ENCODE measurements at regions not wholly inside any gene's neighbourhood (a gene's known extent, or its start where the extent isn't known, plus 50 kb on each side); places are given as distances from the start of the nearest gene placed in this dataset.

DNA sequence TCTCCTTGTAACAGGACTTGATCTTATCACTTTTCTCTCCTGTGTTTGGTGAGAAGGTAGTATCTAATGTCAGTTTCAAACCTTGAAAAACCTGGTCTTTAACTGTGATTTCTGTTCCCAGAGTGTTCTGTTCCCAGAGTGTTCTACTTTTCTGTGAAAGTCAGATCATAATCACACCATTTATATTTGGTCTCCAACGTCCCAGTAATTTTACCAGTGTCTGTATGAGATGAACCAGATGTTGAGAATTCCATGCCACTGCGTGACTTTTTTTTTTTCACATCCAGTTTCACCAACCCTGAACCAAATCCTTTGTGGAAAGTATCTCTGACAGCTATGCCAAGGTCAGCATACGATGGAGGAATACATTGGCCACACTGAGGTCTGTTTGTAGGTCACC is 365.2 kb downstream of the USP25 start:
- Histone ChIP-seq H3K27ac (ENCODE audit: low read length) (no peak overlapping the region), H3K4me3 (ENCODE audit: low read length) (no peak overlapping the region), H3K27me3 (ENCODE audit: insufficient read depth, low read length) (no peaks in the 10 kb centered on the region), H3K9ac (ENCODE audit: low read depth, low read length) (no peak overlapping the region), H3K36me3 (ENCODE audit: insufficient read depth, low read depth, low read length) (no peaks in the 10 kb centered on the region), H3K4me1 (ENCODE audit: insufficient read depth, low read length) (no peaks in the 10 kb centered on the region), H3K9me3 (ENCODE audit: insufficient read depth, low read depth, low read length) (no peaks in the 10 kb centered on the region)

DNA sequence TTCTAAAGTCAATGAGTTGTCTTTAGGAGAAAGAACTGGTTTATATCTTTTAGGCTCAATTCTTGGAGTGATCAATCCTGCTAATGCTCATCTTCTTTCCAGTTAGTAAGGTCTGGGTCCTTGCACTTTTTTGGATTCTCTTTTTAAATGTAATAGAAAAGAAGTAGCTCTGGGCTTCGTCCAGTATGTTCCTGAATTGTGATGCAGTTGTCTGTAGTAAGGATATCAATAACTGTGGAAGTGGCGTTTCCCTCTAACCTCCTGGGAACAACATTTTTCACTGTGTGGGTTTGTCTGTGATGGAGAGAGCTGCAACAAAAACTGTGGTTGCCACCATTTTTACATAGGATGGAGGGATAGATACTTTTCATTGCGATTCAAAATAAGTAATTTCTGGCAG is 367.2 kb downstream of the USP25 start:
- H3K36me3 ChIP-seq (ENCODE audit: insufficient read depth, low read depth, low read length) = no peaks in the 10 kb centered on the region
- no peak overlapping the region for H3K27ac ChIP-seq (ENCODE audit: low read length)
- H3K9ac ChIP-seq (ENCODE audit: low read depth, low read length) = no peak overlapping the region
- no peaks in the 10 kb centered on the region for H3K9me3 ChIP-seq (ENCODE audit: insufficient read depth, low read depth, low read length)
- H3K4me1 ChIP-seq (ENCODE audit: insufficient read depth, low read length) = no peaks in the 10 kb centered on the region
- H3K4me3 ChIP-seq (ENCODE audit: low read length) = no peak overlapping the region
- no peaks in the 10 kb centered on the region for H3K27me3 ChIP-seq (ENCODE audit: insufficient read depth, low read length)

DNA sequence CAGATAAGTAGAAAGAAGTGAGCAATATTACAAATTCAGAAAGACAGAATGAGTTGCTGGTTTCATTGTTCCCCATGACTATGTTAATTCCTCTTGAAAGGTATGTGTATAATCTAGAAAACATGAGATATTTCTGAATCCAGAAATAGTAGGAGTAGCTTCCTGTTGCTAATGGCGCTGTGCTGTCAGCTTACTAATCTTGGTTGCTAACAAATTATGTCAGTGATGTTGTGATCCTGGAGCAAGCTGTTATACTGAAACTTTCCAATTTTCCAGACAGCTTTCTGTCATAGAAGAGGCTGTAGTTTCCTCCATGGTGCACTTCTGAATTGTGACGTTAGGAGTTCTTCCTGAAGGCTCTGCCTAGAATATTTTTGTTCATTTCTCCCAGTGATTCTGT is 372.3 kb downstream of the USP25 start:
- H3K27me3 ChIP-seq (ENCODE audit: insufficient read depth, low read length) = no peaks in the 10 kb centered on the region
- no peaks in the 10 kb centered on the region for H3K36me3 ChIP-seq (ENCODE audit: insufficient read depth, low read depth, low read length)
- H3K4me3 ChIP-seq (ENCODE audit: low read length) = no peak overlapping the region
- no peaks in the 10 kb centered on the region for H3K9me3 ChIP-seq (ENCODE audit: insufficient read depth, low read depth, low read length)
- H3K4me1 ChIP-seq (ENCODE audit: insufficient read depth, low read length) = no peaks in the 10 kb centered on the region
- H3K27ac ChIP-seq (ENCODE audit: low read length) = no peak overlapping the region
- H3K9ac ChIP-seq (ENCODE audit: low read depth, low read length) = no peak overlapping the region

DNA sequence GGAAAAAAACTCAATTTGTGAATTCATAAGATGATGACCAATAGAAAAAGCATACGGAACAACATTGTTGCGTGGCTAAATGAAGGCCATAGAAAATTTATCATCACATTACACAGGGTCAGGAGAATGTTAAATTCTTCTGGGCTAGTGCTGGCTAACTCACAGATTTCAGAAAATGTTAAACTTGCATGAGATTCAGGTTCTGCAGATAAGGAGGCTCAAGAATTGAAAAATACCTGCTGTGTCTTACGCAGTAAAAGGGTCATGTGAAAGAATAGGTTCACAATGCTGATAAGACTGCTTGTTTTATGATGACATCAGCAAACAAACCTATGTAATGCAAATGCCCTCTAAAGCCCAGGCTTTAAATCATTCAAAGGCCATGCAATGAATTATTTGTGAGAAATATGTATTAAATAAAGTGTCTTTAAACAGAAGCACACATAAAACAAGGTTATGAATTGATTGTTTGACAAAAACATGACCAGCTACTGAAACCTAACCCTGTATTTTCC is 378.8 kb downstream of the USP25 start:
- Histone ChIP-seq H3K27me3 (ENCODE audit: insufficient read depth, low read length) (no peaks in the 10 kb centered on the region), H3K9me3 (ENCODE audit: insufficient read depth, low read depth, low read length) (0 out of 2 replicates have a peak, but pooled peaks cover under 1% of the 10 kb centered on the region), H3K36me3 (ENCODE audit: insufficient read depth, low read depth, low read length) (no peaks in the 10 kb centered on the region), H3K9ac (ENCODE audit: low read depth, low read length) (no peak overlapping the region), H3K27ac (ENCODE audit: low read length) (no peak overlapping the region), H3K4me1 (ENCODE audit: insufficient read depth, low read length) (no peaks in the 10 kb centered on the region), H3K4me3 (ENCODE audit: low read length) (no peak overlapping the region)

DNA sequence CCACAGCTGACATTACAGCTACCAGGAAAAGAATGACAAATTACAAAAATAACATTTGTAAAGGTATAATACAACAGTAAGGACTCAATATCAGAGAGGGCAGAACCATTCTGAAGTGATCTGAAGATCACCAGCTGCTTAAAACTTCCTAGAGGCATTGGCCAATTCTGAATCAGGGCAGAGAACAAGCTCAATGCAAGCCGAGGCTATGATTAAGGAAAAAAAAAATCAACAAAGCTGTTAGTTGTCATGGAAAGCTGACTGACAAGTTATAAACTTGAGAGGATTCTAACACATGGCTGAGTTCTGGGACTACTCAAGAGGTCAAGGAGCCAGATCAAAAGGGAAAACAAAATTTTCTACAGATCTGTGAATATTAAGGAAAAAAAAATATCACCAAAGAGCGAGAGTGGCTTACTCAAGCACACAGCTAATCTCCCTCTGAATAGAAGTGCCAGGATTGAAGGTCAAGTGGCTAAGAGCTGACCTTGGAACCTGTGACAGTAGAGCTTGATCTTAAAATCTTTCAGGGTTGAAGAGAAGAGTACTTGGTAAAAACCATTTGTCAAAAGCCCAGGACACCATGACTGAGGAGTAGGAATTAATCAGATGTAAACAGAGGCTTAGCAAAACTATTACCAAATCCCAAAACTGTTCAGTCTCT is 383.4 kb downstream of the USP25 start:
- Histone ChIP-seq H3K36me3 (ENCODE audit: insufficient read depth, low read depth, low read length) (no peaks in the 10 kb centered on the region), H3K9me3 (ENCODE audit: insufficient read depth, low read depth, low read length) (0 out of 2 replicates have a peak, but pooled peaks cover 3% of the 10 kb centered on the region), H3K27ac (ENCODE audit: low read length) (no peak overlapping the region), H3K27me3 (ENCODE audit: insufficient read depth, low read length) (no peaks in the 10 kb centered on the region), H3K4me1 (ENCODE audit: insufficient read depth, low read length) (no peaks in the 10 kb centered on the region), H3K9ac (ENCODE audit: low read depth, low read length) (no peak overlapping the region), H3K4me3 (ENCODE audit: low read length) (no peak overlapping the region)

DNA sequence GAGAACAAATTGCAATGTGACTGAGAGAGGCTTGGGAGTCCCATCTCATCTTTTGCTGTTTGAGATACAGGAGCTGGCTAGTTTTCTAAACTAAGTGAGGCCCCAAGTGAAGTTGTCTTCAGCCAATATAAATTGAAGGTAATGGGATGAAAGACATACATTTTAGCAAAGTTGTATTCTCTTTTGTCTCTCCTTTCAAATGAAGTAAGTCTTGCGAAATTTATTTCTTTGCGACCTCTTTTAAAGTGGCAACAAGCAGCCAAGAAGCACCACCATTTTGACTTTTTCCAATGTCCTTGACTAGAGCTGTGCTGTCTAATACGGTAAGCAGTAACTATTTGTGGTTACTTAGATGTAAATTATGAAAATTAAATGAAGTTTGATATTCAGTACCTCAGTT is 385.7 kb downstream of the USP25 start:
- Histone ChIP-seq H3K27ac (ENCODE audit: low read length) (no peak overlapping the region), H3K27me3 (ENCODE audit: insufficient read depth, low read length) (no peaks in the 10 kb centered on the region), H3K4me1 (ENCODE audit: insufficient read depth, low read length) (no peaks in the 10 kb centered on the region), H3K36me3 (ENCODE audit: insufficient read depth, low read depth, low read length) (no peaks in the 10 kb centered on the region), H3K9ac (ENCODE audit: low read depth, low read length) (no peak overlapping the region), H3K9me3 (ENCODE audit: insufficient read depth, low read depth, low read length) (0 out of 2 replicates have a peak, but pooled peaks cover 3% of the 10 kb centered on the region), H3K4me3 (ENCODE audit: low read length) (no peak overlapping the region)

DNA sequence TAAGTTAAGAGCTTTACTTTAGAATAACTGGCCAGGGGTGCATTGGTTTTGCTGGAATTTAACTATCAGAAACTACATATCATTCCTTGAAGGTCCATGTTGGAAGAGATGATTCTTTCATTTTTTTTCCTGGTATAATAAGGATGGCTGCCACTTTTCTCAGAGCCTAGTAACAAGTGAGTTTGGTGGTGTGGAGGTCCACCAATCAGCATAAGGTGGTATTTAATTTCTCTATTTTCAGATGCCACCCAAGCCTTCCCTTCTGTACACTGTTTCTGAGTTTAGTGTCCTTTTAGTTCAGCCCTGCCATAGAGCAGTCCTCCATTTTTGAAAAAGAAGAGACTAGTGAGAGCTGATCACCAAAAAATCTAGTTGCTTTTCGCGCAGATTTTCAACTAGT is 386.3 kb downstream of the USP25 start:
- H3K9ac ChIP-seq (ENCODE audit: low read depth, low read length) = no peak overlapping the region
- H3K36me3 ChIP-seq (ENCODE audit: insufficient read depth, low read depth, low read length) = no peaks in the 10 kb centered on the region
- H3K9me3 ChIP-seq (ENCODE audit: insufficient read depth, low read depth, low read length) = 0 out of 2 replicates have a peak, but pooled peaks cover 3% of the 10 kb centered on the region
- no peaks in the 10 kb centered on the region for H3K4me1 ChIP-seq (ENCODE audit: insufficient read depth, low read length)
- no peak overlapping the region for H3K27ac ChIP-seq (ENCODE audit: low read length)
- no peak overlapping the region for H3K4me3 ChIP-seq (ENCODE audit: low read length)
- no peaks in the 10 kb centered on the region for H3K27me3 ChIP-seq (ENCODE audit: insufficient read depth, low read length)

DNA sequence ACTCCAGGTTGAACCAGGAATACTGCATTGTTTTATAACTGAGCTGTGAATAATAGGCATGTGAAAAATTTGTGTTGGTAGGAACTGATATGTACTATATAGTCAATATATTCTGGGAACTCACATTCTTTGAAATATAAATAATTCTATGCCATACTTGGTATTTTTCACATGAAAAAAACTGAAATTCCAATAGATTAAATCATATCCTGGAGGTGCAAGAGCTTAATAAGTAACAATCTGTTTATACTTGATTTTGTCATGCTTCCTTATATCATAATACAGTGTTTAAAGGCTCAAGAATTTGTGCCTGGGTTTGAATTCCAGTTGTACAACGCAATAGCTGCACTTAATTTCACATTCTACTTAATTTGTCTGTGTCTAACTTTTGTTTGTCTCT is 387.0 kb downstream of the USP25 start:
- Histone ChIP-seq H3K27me3 (ENCODE audit: insufficient read depth, low read length) (no peaks in the 10 kb centered on the region), H3K27ac (ENCODE audit: low read length) (no peak overlapping the region), H3K36me3 (ENCODE audit: insufficient read depth, low read depth, low read length) (no peaks in the 10 kb centered on the region), H3K4me1 (ENCODE audit: insufficient read depth, low read length) (no peaks in the 10 kb centered on the region), H3K9ac (ENCODE audit: low read depth, low read length) (no peak overlapping the region), H3K9me3 (ENCODE audit: insufficient read depth, low read depth, low read length) (0 out of 2 replicates have a peak, but pooled peaks cover 3% of the 10 kb centered on the region), H3K4me3 (ENCODE audit: low read length) (no peak overlapping the region)

DNA sequence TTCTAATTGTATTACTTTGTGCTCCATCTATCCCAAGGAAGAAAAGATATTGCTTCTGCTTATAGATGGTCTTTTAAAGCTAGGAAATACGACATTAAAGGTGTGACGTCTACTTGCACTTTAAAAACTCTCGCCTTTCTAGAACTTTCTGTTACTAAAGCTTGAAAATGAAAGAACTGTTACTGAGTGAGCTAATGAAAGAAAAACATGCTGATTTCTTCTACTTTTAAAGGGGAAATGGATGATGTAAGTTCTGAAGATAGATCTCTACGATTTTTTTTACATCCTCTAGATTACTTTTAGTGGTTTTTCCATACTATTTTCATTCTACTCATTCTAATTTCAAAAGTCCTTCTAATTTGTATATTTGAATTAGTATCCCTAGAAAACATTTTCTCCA is 387.5 kb downstream of the USP25 start:
- Histone ChIP-seq H3K9me3 (ENCODE audit: insufficient read depth, low read depth, low read length) (0 out of 2 replicates have a peak, but pooled peaks cover 3% of the 10 kb centered on the region), H3K4me3 (ENCODE audit: low read length) (no peak overlapping the region), H3K27ac (ENCODE audit: low read length) (no peak overlapping the region)

DNA sequence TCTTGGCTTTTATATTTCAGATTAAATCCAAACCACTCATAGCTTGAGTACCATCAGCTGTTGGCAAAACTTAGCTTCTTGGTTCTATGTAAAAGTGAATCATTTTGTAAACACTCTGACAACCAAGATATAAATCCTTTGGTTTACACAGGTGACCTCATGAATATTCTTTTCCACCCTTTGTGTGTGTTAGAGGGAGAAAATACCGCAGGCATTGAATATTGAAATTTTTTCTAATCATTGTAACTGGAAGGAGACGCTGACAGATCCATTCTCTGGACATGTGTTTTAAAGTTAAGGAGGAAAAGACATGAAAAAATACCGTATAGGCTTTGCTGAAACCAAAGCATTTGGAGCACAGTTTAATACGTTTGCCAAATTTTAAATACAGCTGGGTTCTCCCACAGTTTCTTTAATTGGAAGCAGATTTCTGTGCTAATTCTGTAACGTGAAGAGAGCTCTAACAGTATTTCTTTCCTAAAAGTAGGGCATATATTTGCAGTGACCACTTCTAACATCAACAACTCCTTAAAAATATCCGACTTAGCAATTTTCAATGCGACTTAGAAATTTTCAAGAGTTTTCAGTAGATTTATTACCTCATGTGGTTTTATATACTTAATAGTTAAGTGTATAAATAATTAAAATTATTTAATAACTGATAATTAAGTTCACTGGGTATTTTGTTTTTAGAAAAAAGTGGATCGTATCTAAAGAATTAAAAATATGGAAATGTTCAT is 388.2 kb downstream of the USP25 start:
- Histone ChIP-seq H3K4me1 (ENCODE audit: insufficient read depth, low read length) (no peaks in the 10 kb centered on the region), H3K36me3 (ENCODE audit: insufficient read depth, low read depth, low read length) (no peaks in the 10 kb centered on the region), H3K9me3 (ENCODE audit: insufficient read depth, low read depth, low read length) (0 out of 2 replicates have a peak, but pooled peaks cover 3% of the 10 kb centered on the region), H3K27ac (ENCODE audit: low read length) (no peak overlapping the region), H3K4me3 (ENCODE audit: low read length) (no peak overlapping the region), H3K27me3 (ENCODE audit: insufficient read depth, low read length) (no peaks in the 10 kb centered on the region), H3K9ac (ENCODE audit: low read depth, low read length) (no peak overlapping the region)

More for the DNA sequence above, 387.5 kb downstream of the USP25 start:
- no peaks in the 10 kb centered on the region for H3K27me3 ChIP-seq (ENCODE audit: insufficient read depth, low read length)
- no peak overlapping the region for H3K9ac ChIP-seq (ENCODE audit: low read depth, low read length)
- no peaks in the 10 kb centered on the region for H3K36me3 ChIP-seq (ENCODE audit: insufficient read depth, low read depth, low read length)
- H3K4me1 ChIP-seq (ENCODE audit: insufficient read depth, low read length) = no peaks in the 10 kb centered on the region

DNA sequence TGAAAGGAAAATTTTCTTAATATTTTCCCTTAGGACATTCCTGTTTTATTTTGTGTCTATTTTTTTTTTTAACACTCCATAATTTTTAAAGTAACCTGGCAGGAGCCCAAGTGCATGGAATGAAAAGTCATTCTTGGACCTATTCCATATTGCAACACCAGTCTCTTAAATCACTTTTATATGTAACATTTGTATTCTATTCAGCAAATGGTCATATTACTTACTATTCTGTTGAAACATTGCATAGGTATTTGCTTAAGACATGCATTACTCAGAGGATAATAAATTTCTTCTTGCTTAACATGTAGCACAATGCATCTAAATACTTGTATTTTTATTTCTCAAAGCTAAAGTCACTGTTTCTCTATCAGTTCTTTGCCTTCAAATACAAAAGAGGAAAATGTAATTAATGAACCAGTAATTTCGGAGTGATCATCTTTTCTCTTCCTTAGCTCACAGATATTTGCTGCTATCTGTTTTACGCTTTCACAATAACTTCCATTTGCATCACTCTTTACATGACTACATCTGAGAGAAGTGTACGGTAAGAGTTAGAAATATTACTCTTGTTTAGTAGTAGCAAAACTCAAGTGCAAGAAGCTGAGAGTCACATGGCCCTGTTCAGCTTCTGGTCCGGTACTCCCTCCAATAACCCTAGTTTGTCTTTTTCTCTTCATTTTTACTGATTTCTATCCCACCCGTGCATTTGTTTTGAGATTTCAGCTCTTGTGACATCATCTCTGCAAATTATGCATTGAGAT is 394.8 kb downstream of the USP25 start:
- no peaks in the 10 kb centered on the region for H3K36me3 ChIP-seq (ENCODE audit: insufficient read depth, low read depth, low read length)
- no peak overlapping the region for H3K27ac ChIP-seq (ENCODE audit: low read length)
- no peaks in the 10 kb centered on the region for H3K27me3 ChIP-seq (ENCODE audit: insufficient read depth, low read length)
- no peak overlapping the region for H3K4me3 ChIP-seq (ENCODE audit: low read length)
- H3K4me1 ChIP-seq (ENCODE audit: insufficient read depth, low read length) = no peaks in the 10 kb centered on the region
- H3K9ac ChIP-seq (ENCODE audit: low read depth, low read length) = no peak overlapping the region
- no peaks in the 10 kb centered on the region for H3K9me3 ChIP-seq (ENCODE audit: insufficient read depth, low read depth, low read length)
